Brain microvascular endothelial cell (primary cell): ENCODE measurements at regions not wholly inside any gene's neighbourhood (a gene's known extent, or its start where the extent isn't known, plus 50 kb on each side); places are given as distances from the start of the nearest gene placed in this dataset.
"Not testable (repeated sequence)": the region's sequence is repeated elsewhere in the genome, so short reads cannot be mapped to it uniquely, and the experiment has no call there.

Source experiments
- DNase-seq: peaks from one replicate; pipeline ENCODE4 v3.0.0-alpha.2; 2020
- H3K27ac ChIP-seq: fragments of 250-450 bp; sonication (Bioruptor Pico); 2 replicates; pipeline ENCODE4 v1.5.1; 2020; ENCODE audit warnings: mild to moderate bottlenecking, moderate library complexity
- H3K27me3 ChIP-seq: fragments of 250-450 bp; sonication (Bioruptor Pico); replicated peaks from 2 replicates; pipeline ENCODE4 v1.5.1; 2020; ENCODE audit warnings: mild to moderate bottlenecking
- H3K36me3 ChIP-seq: fragments of 250-450 bp; sonication (Bioruptor Pico); replicated peaks from 2 replicates; pipeline ENCODE4 v1.5.1; 2020; ENCODE audit warnings: mild to moderate bottlenecking
- H3K4me3 ChIP-seq: 2 replicates; pipeline ENCODE4 v1.5.1; 2011; ENCODE audit warnings: low read depth, mild to moderate bottlenecking, control low read depth, low read length, moderate library complexity
- in situ Hi-C: cut with HindIII; loops from 2 replicates; pipeline ENCODE4 v1.10.0; 2017; ENCODE audit warnings: low sequenced_read_pairs, low pct_ligation_motif_present
- TF ChIP-seq, protein P1 (sequence below): IDR thresholded peaks from 2 replicates; pipeline ENCODE4 v1.5.1; 2011; ENCODE audit warnings: low read depth, mild to moderate bottlenecking, moderate library complexity, low read length, control low read depth, inconsistent platforms; ENCODE audit errors: missing control alignments

DNA sequence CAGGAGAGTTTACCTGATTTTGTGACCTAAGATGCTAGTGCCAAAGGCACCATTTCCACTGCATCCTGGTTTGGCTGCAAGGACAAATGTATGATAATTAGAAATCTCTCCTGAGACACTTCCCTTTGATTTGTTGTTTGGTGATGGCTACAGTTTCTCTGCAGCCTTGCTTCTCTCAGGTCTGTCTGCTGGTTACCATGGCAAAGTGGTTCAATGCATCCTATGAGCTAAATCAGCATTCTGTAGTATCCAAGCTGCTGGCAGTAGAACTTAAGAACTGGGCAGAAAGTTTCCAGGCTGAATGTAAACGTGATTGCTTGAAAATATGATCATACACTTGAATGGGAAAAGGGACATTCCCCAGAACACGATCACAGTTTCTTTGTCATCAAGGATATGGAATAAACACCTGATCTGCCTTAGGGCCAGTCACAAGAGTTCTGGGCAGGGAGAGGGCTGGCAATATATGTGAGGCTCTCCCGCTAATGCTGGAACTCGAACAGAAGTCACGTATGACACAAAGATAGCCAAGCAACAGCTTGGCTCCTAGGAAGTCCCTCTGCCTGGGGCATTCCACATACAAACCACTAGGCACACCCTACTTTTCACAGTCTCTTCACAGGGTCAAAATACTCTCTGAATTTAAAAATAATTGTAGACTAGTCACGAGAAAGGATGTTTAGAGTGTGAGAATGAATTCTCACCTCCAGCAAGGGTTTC is 138.1 kb upstream of the GRAMD2B start:
- DNase-seq: no peak
- TF ChIP-seq, protein P1, sequence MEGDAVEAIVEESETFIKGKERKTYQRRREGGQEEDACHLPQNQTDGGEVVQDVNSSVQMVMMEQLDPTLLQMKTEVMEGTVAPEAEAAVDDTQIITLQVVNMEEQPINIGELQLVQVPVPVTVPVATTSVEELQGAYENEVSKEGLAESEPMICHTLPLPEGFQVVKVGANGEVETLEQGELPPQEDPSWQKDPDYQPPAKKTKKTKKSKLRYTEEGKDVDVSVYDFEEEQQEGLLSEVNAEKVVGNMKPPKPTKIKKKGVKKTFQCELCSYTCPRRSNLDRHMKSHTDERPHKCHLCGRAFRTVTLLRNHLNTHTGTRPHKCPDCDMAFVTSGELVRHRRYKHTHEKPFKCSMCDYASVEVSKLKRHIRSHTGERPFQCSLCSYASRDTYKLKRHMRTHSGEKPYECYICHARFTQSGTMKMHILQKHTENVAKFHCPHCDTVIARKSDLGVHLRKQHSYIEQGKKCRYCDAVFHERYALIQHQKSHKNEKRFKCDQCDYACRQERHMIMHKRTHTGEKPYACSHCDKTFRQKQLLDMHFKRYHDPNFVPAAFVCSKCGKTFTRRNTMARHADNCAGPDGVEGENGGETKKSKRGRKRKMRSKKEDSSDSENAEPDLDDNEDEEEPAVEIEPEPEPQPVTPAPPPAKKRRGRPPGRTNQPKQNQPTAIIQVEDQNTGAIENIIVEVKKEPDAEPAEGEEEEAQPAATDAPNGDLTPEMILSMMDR: no peak
- no peaks in the 10 kb centered on the region for H3K36me3 ChIP-seq

DNA sequence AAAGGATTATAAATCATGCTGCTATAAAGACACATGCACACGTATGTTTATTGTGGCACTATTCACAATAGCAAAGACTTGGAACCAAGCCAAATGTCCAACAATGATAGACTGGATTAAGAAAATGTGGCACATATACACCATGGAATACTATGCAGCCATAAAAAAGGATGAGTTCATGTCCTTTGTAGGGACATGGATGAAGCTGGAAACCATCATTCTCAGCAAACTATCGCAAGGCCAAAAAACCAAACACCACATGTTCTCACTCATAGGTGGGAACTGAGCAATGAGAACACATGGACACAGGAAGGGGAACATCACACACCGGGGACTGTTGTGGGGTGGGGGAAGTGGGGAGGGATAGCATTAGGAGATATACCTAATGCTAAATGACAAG is 127.1 kb upstream of the GRAMD2B start:
- in situ Hi-C loops, H3K36me3 ChIP-seq, H3K27ac ChIP-seq, H3K4me3 ChIP-seq, H3K27me3 ChIP-seq, DNase-seq: not testable (repeated sequence)

More for the DNA sequence above, 138.1 kb upstream of the GRAMD2B start:
- in situ Hi-C loops: no loop called here
- H3K27me3 ChIP-seq: no peaks in the 10 kb centered on the region
- H3K4me3 ChIP-seq: no peak overlapping the region
- H3K27ac ChIP-seq: no peak overlapping the region

DNA sequence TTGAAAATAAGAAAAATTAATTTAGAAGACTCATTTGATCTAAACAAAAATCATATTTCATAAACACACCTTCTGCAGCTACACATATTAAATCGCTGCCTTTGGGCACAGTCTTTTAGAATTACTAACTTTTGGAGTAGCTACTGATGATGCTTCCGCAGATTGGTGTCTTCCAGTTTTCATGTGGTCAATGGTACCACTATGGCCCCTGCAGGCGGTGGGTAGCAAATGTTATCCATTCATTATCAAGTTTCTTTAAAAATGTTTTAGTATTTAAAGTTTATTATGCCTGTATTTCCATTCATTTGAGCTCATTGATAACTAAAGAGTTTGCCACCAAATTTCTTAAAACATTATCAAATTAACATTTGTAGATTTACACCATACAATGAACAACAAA is 122.9 kb upstream of the GRAMD2B start:
- DNase-seq: no peak
- in situ Hi-C loops: no loop called here

DNA sequence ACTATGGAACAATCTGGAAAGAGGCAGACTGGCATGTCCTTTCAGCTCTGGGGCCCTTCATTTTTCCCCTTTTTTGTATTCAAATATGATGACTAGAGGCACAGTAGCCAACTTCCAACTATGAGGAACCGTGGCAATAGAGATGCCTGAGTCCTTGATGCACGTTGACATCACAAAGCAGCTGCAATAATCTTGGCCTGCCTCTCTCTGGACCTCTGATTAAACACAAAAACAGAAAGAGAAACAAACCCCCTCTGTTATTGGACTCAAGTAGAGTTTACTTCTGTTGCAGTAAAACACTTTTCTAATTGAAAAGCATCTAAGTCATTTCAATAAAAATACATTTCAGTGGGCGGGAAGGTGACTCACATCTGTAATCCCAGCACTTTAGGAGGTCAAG is 122.2 kb upstream of the GRAMD2B start:
- Histone ChIP-seq H3K36me3 (no peaks in the 10 kb centered on the region), H3K27ac (no peak overlapping the region), H3K4me3 (no peak overlapping the region), H3K27me3 (no peaks in the 10 kb centered on the region)
- DNase-seq: no peak
- TF ChIP-seq, protein P1: no peak
- in situ Hi-C loops: no loop called here

More for the DNA sequence above, 122.9 kb upstream of the GRAMD2B start:
- Histone ChIP-seq H3K36me3 (no peaks in the 10 kb centered on the region), H3K27ac (no peak overlapping the region), H3K27me3 (no peaks in the 10 kb centered on the region), H3K4me3 (no peak overlapping the region)
- TF ChIP-seq, protein P1: peak; percentile 18

DNA sequence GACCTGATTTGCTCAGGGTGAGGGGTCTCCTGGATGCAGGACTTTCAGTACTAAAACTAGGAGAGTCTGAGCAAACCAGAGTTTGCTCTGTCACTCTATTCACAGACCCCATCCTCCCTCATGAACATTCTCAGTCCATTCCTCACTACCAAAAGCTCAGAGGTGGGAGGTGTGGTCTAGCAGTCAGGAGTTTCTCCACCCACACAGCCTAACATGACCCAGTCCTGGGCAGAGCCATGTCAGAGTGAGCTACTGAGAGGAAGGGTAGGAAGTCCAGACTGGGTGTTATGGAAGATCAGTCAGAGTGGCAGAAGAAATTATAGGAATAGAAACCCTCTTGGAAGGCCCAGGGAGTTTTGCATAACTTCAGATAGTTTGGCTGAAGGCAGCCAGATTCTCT is 113.3 kb upstream of the GRAMD2B start:
- in situ Hi-C loops: no loop called here

DNA sequence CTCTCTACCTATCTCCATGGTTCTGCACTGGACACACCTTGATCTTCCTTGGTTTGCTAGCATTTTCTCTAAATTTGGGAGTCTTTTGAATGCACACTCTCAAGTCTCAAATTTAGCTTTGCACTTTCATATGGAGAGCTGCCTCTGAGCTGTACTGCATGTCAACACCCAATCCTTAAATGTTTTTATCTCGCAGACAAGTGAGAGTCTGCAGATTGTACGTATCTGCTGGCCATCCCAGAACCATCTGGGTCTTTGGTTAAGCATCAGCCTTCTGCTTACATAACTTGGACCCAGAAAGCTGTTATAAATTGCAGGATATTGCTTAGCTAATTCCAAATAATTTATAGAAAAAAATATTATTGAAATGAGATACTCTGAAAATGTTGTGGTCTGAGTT is 111.4 kb upstream of the GRAMD2B start:
- in situ Hi-C loops: no loop called here
- no peak overlapping the region for H3K4me3 ChIP-seq
- H3K27me3 ChIP-seq: no peaks in the 10 kb centered on the region
- H3K27ac ChIP-seq: no peak overlapping the region
- H3K36me3 ChIP-seq: no peaks in the 10 kb centered on the region
- TF ChIP-seq, protein P1: no peak
- DNase-seq: no peak

More for the DNA sequence above, 113.3 kb upstream of the GRAMD2B start:
- no peaks in the 10 kb centered on the region for H3K27me3 ChIP-seq
- no peak overlapping the region for H3K27ac ChIP-seq
- TF ChIP-seq, protein P1: no peak
- H3K4me3 ChIP-seq: no peak overlapping the region
- no peaks in the 10 kb centered on the region for H3K36me3 ChIP-seq
- peak; percentile 7 for DNase-seq
